ENCODE measurements at regions not wholly inside any gene's neighbourhood (a gene's known extent, or its start where the extent isn't known, plus 50 kb on each side); places are given as distances from the start of the nearest gene placed in this dataset.

DNA sequence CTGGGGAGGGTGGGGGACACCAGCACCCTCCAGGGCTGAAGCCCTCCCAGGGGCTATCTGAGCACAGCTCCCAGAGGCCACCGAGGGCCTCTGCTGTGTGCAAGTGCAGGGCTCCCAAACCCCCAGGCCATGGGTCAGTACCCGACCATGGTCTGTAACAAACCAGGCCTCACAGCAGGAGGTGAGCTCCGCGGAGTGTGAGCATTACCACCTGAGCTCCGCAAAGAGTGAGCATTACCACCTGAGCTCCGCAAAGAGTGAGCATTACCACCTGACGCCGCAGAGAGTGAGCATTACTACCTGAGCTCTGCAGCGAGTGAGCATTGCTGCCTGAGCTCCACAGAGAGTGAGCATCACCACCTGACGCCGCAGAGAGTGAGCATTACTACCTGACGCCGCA is 152.9 kb upstream of the IRX2 start:
- DNase-seq, result no peak
- H3K27ac Mint-ChIP-seq, result no peak overlapping the region
- TF ChIP-seq, protein P1, sequence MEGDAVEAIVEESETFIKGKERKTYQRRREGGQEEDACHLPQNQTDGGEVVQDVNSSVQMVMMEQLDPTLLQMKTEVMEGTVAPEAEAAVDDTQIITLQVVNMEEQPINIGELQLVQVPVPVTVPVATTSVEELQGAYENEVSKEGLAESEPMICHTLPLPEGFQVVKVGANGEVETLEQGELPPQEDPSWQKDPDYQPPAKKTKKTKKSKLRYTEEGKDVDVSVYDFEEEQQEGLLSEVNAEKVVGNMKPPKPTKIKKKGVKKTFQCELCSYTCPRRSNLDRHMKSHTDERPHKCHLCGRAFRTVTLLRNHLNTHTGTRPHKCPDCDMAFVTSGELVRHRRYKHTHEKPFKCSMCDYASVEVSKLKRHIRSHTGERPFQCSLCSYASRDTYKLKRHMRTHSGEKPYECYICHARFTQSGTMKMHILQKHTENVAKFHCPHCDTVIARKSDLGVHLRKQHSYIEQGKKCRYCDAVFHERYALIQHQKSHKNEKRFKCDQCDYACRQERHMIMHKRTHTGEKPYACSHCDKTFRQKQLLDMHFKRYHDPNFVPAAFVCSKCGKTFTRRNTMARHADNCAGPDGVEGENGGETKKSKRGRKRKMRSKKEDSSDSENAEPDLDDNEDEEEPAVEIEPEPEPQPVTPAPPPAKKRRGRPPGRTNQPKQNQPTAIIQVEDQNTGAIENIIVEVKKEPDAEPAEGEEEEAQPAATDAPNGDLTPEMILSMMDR (IDR thresholded peaks at IDR 0.05), result no peak
- peaks cover 33% of the 10 kb centered on the region for H3K9me3 Mint-ChIP-seq
- H3K4me3 Mint-ChIP-seq, result no peak overlapping the region
- no peaks in the 10 kb centered on the region; the same call in 1 of the 2 replicates for H3K27me3 Mint-ChIP-seq (ENCODE audit: insufficient read depth)
- H3K4me1 Mint-ChIP-seq (ENCODE audit: low read depth), result no peaks in the 10 kb centered on the region
- H3K36me3 Mint-ChIP-seq (ENCODE audit: low read depth), result peaks cover 6% of the 10 kb centered on the region; the same call in 1 of the 2 replicates

- no peaks in the 10 kb centered on the region for H3K4me1 Mint-ChIP-seq (ENCODE audit: low read depth)
- TF ChIP-seq, protein P1 (IDR thresholded peaks at IDR 0.05), result no peak
- peaks cover 33% of the 10 kb centered on the region for H3K9me3 Mint-ChIP-seq
- H3K4me3 Mint-ChIP-seq, result no peak overlapping the region
- no peak for DNase-seq
- H3K27me3 Mint-ChIP-seq (ENCODE audit: insufficient read depth), result no peaks in the 10 kb centered on the region; the same call in 1 of the 2 replicates
- no peak overlapping the region for H3K27ac Mint-ChIP-seq
- peaks cover 6% of the 10 kb centered on the region; the same call in 1 of the 2 replicates for H3K36me3 Mint-ChIP-seq (ENCODE audit: low read depth)
Observed at GRCh38 chr5:2903451-2904395, 152.2 kb upstream of the IRX2 start.

DNA sequence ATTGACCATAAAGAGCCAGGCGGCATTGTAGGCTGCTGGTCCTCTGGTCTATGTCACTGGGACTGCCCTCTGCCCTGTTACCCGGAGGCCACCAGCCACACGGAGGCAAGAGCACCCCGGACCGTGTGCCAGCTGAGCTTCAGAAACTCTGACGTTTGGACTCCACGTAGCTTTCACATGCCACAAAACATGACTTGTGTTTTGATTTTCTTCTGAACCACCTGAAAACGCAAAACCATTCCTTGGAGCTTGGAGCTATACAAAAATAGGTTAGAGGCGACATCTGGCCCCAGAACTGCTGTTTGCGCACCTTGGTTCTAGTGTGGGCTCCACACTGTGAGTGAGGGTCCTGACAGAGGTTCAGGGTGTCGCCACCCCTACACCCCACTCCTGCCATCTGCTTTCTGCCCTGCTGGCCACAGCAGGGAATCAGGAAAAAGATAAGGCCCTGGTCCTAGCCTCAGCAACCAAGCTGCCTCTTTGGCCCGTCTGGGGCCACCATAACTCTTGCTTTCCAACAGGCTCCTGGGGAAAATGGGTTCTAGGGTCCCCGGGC is 151.3 kb upstream of the IRX2 start:
- Mint-ChIP-seq H3K36me3 (ENCODE audit: low read depth) (peaks cover 6% of the 10 kb centered on the region; the same call in 1 of the 2 replicates), H3K4me3 (no peak overlapping the region), H3K9me3 (peaks cover 39% of the 10 kb centered on the region), H3K27ac (no peak overlapping the region), H3K4me1 (ENCODE audit: low read depth) (no peaks in the 10 kb centered on the region), H3K27me3 (ENCODE audit: insufficient read depth) (no peaks in the 10 kb centered on the region; the same call in 1 of the 2 replicates)
- DNase-seq, result no peak
- TF ChIP-seq, protein P1 (IDR thresholded peaks at IDR 0.05), result no peak

DNA sequence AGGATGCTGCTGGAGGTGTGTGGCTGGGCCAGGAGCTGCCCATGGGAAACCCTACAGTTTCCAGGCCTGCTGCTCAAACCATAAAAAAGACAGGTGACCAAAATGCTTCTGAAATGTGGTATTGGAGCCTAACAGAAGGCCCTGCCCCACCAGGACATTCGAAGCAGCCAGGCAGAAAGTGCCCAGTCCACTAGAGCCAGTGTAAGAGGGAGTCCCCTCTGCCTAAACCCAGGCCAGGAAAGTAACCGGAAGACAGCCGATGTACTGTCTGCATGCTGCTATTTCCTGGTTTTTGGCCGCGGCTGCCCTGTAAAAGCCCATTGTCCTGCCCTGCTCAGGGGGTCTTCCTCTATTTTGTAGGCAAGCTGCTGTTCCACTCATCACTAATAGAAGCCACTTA is 150.7 kb upstream of the IRX2 start:
- Mint-ChIP-seq H3K27ac (no peak overlapping the region), H3K4me3 (no peak overlapping the region), H3K27me3 (ENCODE audit: insufficient read depth) (no peaks in the 10 kb centered on the region; the same call in 1 of the 2 replicates), H3K36me3 (ENCODE audit: low read depth) (peaks cover 6% of the 10 kb centered on the region; the same call in 1 of the 2 replicates), H3K4me1 (ENCODE audit: low read depth) (no peaks in the 10 kb centered on the region), H3K9me3 (peaks cover 39% of the 10 kb centered on the region)
- TF ChIP-seq, protein P1 (IDR thresholded peaks at IDR 0.05), result no peak
- DNase-seq, result no peak

DNA sequence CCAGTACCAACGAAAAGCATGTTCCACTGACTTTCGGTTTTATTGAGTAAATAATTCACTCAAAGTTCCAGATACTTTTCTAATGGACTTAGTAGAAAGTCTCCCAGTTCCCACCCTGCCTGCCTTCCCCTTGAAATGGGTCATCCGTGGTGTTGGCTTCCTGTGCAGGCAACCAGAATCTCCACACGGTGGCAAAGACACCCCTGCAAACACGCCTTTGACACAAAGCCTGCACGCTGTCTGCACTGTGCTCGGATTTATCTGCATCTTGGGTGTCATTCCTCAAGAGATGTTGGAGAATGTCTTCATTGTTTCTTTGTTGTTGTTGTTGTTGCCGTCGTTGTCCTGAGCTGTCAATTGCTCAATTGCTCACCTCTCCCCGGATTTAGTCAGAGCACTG is 150.0 kb upstream of the IRX2 start:
- Mint-ChIP-seq H3K9me3 (peaks cover 36% of the 10 kb centered on the region), H3K4me1 (ENCODE audit: low read depth) (no peaks in the 10 kb centered on the region), H3K4me3 (no peak overlapping the region), H3K27me3 (ENCODE audit: insufficient read depth) (no peaks in the 10 kb centered on the region; the same call in 1 of the 2 replicates), H3K36me3 (ENCODE audit: low read depth) (peaks cover 6% of the 10 kb centered on the region; the same call in 1 of the 2 replicates), H3K27ac (no peak overlapping the region)
- DNase-seq, result no peak
- TF ChIP-seq, protein P1 (IDR thresholded peaks at IDR 0.05), result no peak

All from HFFc6 (cell line).